Suprapubic skin (tissue), 4 donors: ENCODE measurements at regions not wholly inside any gene's neighbourhood (a gene's known extent, or its start where the extent isn't known, plus 50 kb on each side); places are given as distances from the start of the nearest gene placed in this dataset.

Experiments used
- EP300 ChIP-seq: sonication (generic); formaldehyde crosslinking; IDR thresholded peaks from one replicate; pipeline ENCODE4 v1.6.1; 2017; ENCODE audit warnings: antibody characterized with exemption
- POLR2A ChIP-seq, 2 donors: fragments of 450-650 bp; IDR thresholded peaks; one replicate each; pipeline ENCODE4 v1.6.1; 2017; ENCODE audit warnings: antibody characterized with exemption in 2 of 2, mild to moderate bottlenecking in 2 of 2, moderate library complexity in 2 of 2
- POLR2AphosphoS5 ChIP-seq, 3 donors: sonication (generic); formaldehyde crosslinking; IDR thresholded peaks; one replicate each; pipeline ENCODE4 v1.6.1; 2017; ENCODE audit warnings: antibody characterized with exemption in 3 of 3
- TF ChIP-seq, protein P1 (sequence below), 2 donors: fragments of 200-600 bp in 1 of 2; fragments of 450-650 bp in 1 of 2; sonication (generic) in 1 of 2; IDR thresholded peaks; one replicate each; pipeline ENCODE4 v1.5.1; 2016 to 2019; ENCODE audit warnings: antibody characterized with exemption in 2 of 2, mild to moderate bottlenecking in 1 of 2, moderate library complexity in 1 of 2

GRCh38 chr1:78408192-78408591 is 82.6 kb upstream of the PTGFR start:
- TF ChIP-seq, protein P1, sequence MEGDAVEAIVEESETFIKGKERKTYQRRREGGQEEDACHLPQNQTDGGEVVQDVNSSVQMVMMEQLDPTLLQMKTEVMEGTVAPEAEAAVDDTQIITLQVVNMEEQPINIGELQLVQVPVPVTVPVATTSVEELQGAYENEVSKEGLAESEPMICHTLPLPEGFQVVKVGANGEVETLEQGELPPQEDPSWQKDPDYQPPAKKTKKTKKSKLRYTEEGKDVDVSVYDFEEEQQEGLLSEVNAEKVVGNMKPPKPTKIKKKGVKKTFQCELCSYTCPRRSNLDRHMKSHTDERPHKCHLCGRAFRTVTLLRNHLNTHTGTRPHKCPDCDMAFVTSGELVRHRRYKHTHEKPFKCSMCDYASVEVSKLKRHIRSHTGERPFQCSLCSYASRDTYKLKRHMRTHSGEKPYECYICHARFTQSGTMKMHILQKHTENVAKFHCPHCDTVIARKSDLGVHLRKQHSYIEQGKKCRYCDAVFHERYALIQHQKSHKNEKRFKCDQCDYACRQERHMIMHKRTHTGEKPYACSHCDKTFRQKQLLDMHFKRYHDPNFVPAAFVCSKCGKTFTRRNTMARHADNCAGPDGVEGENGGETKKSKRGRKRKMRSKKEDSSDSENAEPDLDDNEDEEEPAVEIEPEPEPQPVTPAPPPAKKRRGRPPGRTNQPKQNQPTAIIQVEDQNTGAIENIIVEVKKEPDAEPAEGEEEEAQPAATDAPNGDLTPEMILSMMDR (IDR thresholded peaks at IDR 0.05): no peak
- TF ChIP-seq POLR2A (IDR thresholded peaks at IDR 0.05) (no peak), EP300 (no peak), POLR2AphosphoS5 (IDR thresholded peaks at IDR 0.05) (peak in 1 of 3 donors; percentile 54)
